ENCODE measurements at regions not wholly inside any gene's neighbourhood (a gene's known extent, or its start where the extent isn't known, plus 50 kb on each side); places are given as distances from the start of the nearest gene placed in this dataset.

- H3K4me3 ChIP-seq (ENCODE audit: low read depth, low read length) = no peak overlapping the region
- TF ChIP-seq CTCF (IDR thresholded peaks at IDR 0.05; ENCODE audit: low read depth, low read length) = no peak
Observed at GRCh38 chr20:12270863-12271262, 353.2 kb downstream of the BTBD3 start.

- no peak for TF ChIP-seq CTCF (IDR thresholded peaks at IDR 0.05; ENCODE audit: low read depth, low read length)
- H3K4me3 ChIP-seq (ENCODE audit: low read depth, low read length) = no peak overlapping the region
Observed at GRCh38 chr20:12276011-12276673, 358.4 kb downstream of the BTBD3 start.

GRCh38 chr20:12287575-12287974, 369.9 kb downstream of the BTBD3 start:
- no peak overlapping the region for H3K4me3 ChIP-seq (ENCODE audit: low read depth, low read length)
- no peak for TF ChIP-seq CTCF (IDR thresholded peaks at IDR 0.05; ENCODE audit: low read depth, low read length)

GRCh38 chr20:12289465-12289864, 371.8 kb downstream of the BTBD3 start:
- H3K4me3 ChIP-seq (ENCODE audit: low read depth, low read length) = no peak overlapping the region
- TF ChIP-seq CTCF (IDR thresholded peaks at IDR 0.05; ENCODE audit: low read depth, low read length) = no peak

- TF ChIP-seq CTCF (IDR thresholded peaks at IDR 0.05; ENCODE audit: low read depth, low read length) = no peak
- H3K4me3 ChIP-seq (ENCODE audit: low read depth, low read length) = no peak overlapping the region
Observed at GRCh38 chr20:12291386-12291785, 373.7 kb downstream of the BTBD3 start.

GRCh38 chr20:12293900-12294299, 376.2 kb downstream of the BTBD3 start:
- no peak for TF ChIP-seq CTCF (IDR thresholded peaks at IDR 0.05; ENCODE audit: low read depth, low read length)
- H3K4me3 ChIP-seq (ENCODE audit: low read depth, low read length) = no peak overlapping the region

GRCh38 chr20:12294678-12295077, 377.0 kb downstream of the BTBD3 start:
- H3K4me3 ChIP-seq (ENCODE audit: low read depth, low read length) = no peak overlapping the region
- no peak for TF ChIP-seq CTCF (IDR thresholded peaks at IDR 0.05; ENCODE audit: low read depth, low read length)
